Epidermal melanocyte (primary cell): ENCODE measurements at regions not wholly inside any gene's neighbourhood (a gene's known extent, or its start where the extent isn't known, plus 50 kb on each side); places are given as distances from the start of the nearest gene placed in this dataset.
"Not testable (repeated sequence)": the region's sequence is repeated elsewhere in the genome, so short reads cannot be mapped to it uniquely, and the experiment has no call there.

ENCODE experiments used
- DNase-seq: peaks from one replicate; pipeline ENCODE4 v3.0.0; 2011; ENCODE audit warnings: low spot score; ENCODE audit not compliant: insufficient read length

DNA sequence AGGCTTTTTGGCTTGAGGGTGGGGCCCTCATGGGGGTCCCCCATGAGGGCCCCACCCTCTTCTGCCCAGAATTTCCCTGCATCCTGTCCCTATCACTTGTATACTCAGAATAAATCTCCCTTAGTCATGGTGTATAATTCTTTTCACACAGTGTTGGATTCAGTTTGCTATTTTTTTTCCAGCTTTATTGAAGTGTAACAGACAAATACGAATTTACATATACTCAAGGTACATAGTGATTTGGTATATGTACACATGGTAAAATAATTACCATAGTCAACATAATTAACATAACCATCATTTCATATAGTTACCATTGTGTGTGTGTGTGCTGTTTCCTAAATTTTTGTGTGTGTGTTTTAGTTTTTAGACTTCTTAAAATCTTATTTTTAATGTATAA is 289.4 kb downstream of the CNTNAP3B start:
- DNase-seq, result not testable (repeated sequence)

DNA sequence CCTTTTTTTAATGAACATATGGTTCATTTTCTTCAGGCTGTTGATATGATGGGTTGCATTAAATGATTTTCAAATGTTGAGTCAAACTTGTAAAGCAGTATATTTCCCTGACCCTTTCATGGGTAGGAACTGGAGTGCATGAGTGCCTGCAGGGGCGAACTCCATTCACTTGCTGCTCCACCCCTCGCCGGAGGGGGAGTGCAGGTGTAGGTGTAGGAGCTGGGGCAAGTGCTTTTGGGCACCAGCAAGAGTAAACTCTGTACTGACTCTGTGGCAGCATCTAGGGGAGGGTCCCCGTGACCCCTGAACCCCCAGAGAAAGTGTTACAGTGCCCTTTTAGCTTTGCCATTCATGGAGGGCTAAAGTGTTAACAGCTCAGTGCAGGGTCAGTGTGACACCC is 290.3 kb downstream of the CNTNAP3B start:
- not testable (repeated sequence) for DNase-seq

DNA sequence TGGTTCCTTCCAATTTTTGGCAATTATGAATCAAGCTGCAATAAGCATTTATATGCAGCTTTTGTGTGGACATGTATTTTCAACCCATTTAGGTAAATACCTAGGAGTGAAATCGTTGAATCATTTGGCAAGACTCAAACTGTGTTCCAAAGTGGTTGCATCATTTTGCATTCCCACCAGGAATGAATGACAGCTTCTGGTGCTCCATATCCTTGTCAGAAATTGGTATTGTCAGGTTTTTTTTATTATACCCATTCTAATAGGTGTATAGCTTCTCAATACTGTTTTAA is 290.7 kb downstream of the CNTNAP3B start:
- not testable (repeated sequence) for DNase-seq

DNA sequence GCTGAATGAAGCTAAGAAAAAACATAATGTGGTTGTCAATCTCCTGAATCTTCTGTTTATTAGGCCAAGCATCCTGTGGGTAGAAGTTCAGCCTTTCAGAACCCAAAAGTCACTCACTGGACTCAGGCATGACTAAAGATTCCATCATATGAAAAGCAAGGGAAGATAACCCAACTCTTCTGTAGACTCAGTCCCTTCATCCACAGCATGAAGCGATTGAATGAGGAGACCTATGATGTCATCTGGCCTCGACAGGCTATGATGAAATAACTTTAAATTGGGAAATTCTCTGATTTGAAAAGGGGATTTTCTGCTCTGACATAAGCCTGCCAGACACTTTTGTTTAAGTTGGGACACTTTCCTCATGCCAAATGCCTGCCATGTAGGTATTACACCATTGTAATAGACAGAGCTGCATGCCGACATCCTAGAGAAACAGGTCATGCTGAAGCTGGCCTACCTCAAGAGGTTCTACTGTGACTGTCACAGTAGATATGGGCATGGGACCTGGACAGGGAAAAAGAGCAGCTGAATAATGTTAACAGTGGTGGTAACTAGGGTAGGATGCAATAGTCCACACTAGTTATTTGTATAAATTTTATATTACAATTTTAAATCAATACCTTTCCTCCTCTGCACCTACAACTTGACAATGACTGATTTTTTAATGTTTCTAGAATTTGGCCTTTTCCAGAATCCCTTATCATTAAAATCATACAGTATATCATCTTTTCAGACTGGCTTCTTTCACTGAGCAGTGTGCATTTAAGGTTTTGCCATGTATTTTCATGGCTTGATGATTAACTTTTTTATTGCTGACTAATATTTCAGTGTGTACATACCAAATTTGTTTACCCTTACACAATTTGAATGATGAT is 291.3 kb downstream of the CNTNAP3B start:
- not testable (repeated sequence) for DNase-seq

DNA sequence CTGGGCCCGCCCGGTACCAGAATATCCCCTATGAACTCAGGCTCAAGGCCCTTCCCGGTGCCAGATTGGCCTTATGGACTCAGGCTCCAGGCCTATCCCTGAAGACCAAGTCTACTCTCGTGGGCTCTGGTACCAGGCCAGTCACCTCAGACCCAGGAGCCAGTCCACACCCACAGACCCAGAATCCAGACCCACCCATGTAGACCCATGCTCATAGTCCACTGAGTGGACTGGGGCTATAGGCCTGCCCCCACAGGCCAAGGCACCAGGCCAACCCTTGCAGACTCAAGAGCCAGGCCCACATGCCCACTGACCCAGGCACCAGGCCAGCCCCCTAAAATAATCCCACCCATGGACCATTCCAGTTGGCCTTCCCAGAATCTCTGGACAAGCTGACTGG is 296.1 kb downstream of the CNTNAP3B start:
- DNase-seq, result not testable (repeated sequence)

DNA sequence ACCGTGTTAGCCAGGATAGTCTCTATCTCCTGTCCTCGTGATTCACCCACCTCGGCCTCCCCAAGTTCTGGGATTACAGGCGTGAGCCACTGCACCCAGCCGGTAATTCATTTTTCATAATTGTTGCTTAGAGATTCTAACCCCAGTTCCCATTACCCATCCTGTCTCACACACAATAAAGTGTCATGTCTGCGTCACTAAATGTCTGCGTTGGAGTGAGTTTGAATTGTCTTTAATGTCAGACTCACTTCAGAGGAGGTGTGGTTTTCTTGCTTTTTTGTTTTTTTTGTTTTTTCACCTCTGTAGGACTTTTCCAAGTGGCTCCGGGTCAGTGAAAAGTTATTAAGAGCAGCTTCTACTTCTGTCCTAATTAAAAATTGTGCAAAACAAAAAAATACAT is 304.5 kb downstream of the CNTNAP3B start:
- DNase-seq, result not testable (repeated sequence)

DNA sequence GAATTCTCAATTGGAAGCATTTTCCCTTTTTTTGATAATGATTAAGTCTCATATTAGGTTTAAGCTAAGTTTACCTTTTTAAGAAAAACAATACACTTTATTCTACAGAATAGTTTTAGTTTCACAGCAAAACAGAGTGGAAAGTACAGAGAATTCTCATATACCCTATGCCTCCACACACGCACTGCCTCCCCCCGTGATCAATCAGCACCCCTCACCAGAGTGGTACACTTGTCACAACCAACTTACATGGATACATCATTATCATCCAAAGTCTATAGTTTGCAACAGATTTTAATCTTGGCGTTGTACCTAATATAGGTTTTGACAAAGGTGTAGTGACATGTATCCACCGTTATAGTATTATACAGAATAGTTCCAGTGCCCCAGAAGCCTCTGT is 326.5 kb downstream of the CNTNAP3B start:
- DNase-seq, result not testable (repeated sequence)

DNA sequence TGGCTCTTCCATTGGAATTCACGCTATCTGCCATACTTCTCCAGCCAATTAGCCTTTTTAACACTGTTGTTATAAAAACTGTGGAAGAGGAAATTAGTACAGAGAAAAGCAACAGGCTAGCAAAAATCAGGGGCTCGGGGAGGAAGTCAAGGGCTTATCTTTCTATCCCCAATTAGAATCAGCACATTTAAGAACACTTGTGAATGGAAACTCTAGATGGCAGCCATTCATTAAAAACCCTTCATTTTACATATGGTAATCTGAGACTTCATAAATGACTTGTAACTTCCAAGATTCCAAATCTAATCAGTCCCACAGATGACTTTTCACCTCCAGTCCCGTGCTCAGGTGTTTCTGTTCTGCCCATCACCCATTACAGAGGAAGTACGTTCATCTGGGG is 330.5 kb downstream of the CNTNAP3B start:
- not testable (repeated sequence) for DNase-seq

DNA sequence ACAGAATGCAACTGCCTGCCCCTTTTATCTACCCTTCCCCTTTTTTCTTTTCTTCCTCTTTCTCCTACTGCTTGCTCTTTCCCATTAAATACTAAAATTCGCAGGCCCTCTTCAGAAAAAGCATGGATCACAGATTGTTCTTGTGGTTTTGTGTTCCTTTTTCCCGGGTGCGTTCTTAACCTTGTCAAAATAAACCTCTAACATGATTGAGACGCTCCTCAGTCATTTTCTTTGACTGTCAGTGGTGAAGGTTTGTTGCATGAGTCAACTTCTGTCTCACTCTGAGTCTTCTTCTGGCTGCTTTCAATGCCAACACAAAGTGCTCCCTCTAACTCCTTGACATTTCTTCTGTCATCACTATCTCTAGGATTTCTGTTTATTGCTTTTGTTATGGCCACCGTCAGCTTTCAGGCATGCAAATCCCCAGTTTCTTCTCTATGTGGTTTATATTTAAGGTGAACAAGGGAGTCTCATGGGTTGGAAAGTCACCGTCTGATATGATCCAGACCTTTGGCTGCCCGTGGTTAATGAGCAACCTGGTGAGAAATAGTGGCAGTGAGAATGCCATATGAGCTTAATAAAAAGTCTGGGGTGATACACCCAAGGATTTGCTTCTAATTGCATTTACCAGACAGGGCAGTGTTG is 338.4 kb downstream of the CNTNAP3B start:
- DNase-seq, result not testable (repeated sequence)

DNA sequence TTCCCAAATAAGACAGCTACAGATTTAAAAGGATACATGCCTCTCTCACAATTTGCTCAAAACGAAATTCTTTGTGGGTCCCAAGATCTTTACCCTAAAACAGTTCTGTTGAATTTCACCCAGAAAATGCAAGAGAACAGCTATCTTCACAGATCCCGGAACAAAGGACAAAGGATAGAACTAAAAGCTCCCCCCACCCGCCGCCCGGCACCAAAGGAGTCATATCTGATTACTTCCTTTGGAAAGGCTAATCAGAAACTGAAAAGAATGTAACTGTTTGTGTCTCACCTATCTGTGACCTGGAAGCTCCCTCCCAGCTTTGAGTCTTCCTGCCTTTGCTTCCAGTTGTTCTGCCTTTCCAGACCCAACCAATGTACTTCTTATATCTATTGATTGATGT is 339.2 kb downstream of the CNTNAP3B start:
- not testable (repeated sequence) for DNase-seq

DNA sequence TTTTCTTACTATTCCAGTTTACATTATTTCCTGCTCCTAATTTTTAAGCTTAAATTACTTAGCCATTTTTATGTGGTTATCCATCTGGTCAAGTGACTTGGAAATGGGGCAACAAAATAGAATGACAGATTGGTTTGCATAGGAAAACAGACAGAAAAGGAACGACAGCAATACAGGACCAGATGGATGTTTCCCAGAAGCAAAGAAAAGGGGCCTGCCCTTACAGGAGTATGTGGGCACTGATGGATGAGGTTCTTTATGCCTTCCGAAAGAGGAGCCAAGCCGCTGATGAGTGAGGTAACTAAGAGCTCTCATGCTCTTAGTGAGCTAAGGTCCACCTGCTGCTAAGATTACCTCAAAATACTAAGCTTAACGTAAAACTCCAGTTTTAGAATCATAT is 339.8 kb downstream of the CNTNAP3B start:
- DNase-seq, result not testable (repeated sequence)

DNA sequence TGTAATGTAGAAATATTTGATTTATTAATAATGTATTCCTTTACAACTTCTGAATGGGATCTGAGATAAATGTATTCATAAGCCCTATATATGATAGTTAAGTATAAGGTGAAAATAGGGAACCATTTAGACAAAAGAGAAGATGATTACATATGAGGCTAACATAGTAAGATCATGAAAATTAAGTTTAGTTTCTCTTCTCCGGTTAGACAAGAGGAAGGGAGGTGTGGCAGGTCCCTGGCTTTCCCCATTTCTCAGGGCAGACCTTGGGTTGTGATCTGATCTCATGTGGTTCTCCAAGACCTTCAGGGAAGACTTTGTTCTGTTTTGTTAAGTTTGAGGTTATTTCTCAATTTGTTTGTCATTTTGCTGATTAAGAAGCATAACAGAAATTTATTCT is 341.3 kb downstream of the CNTNAP3B start:
- not testable (repeated sequence) for DNase-seq

DNA sequence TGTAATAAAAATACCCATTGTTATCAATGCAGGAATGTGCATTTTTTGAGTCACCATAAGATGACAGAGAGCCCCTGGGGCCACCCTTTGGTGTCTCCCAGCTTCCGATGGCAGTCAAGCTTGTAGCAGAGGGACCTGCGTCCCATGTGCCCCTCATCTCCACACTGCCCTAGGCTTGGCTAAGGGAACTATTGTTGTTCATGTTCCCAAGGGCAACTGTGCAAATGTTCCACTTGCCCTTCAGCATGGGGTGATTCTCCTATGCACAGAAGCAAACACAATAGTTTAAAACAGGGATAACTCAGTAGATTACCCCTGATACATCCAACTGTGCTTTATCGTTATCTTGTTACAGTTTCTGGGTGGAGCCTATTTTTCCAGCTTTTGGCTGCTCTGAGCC is 342.0 kb downstream of the CNTNAP3B start:
- not testable (repeated sequence) for DNase-seq

DNA sequence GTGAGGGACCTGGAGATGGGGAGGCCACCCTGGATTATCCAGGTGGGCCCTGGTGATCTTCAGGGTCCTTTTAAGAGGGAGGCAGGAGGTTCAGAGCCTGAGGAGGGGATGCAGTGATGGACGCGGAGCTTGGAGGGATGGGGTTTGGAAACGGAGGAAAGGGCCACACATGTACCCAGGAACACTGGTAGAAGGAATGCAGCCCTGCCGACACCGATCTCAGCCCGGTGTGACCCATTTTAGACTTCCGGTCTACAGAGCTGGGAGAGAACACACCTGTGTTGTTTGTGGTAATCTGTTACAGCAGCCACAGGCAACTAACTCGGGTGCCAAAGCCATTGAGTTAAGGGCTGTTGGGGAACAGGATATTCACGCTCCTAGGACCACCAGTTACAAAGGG is 345.2 kb downstream of the CNTNAP3B start:
- DNase-seq, result not testable (repeated sequence)

DNA sequence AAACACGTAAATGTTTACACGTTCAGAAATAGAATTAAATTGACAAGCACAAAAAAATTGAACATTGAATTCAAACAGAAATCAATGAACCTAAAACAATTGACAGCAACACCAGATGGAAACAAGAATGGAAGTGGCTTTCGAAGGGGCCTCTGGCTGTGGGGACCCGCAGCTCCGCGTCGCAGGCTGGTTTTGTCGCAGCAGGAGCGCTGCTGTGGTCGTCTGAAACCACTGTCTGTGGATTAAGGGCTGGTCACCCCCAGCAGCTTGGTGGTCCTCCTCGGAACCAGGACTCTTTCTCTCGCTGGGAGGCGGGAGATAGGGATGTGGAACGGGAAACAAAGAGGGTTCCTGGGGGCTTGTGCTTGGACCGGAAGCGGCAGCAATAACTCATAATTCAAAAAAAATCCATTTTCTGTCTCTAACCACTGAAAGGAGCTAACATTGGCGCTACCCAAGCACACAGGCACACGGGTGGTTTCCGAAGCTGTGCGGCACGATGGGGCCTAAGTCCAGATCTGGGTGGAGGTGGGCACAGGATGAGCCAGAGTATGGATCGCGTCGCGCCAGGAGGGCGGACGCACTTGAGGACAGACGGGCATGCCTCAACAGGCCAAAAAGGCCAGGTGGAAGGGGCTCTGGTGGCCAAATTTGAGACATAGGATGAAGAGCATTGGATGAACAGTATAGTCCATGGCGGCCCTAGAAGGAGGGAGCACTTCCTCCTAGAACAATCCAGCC is 346.0 kb downstream of the CNTNAP3B start:
- DNase-seq, result not testable (repeated sequence)

DNA sequence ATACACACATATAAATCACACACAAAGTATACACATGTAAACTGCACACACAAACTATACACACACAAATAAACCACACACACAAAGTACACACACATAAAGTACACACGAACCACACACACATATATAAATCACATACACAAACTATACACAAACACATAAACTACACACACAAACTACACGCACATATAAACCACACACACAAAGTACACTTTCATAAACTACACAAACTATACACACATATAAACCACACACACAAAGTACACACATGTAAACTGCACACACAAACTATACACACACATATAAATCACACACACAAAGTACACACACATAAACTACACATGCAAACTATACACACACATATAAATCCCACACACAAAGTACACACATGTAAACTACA is 347.3 kb downstream of the CNTNAP3B start:
- not testable (repeated sequence) for DNase-seq

DNA sequence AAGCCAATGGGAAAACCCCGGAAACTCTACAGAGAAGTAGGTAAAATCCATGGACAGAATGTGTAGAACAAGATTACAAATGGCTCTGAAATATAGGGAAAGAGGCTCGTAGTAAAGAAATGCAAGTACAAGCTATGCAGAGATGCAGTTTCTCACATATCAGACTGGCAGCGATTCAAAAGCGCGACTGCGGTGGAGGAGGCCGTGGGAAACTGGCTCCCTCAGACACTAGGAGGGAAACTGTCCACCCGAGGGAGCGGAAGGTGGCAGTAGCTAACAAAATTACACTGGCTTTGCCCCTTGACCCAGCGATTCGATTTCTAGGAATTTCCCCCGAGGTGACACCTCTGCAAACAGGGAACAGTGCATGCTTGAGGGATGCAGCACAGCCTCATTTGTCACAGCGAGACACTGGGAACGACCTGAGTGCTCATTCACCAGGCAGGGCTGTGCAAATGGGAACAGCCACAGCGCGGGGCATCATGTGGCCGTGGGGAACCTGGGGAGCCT is 349.3 kb downstream of the CNTNAP3B start:
- not testable (repeated sequence) for DNase-seq

DNA sequence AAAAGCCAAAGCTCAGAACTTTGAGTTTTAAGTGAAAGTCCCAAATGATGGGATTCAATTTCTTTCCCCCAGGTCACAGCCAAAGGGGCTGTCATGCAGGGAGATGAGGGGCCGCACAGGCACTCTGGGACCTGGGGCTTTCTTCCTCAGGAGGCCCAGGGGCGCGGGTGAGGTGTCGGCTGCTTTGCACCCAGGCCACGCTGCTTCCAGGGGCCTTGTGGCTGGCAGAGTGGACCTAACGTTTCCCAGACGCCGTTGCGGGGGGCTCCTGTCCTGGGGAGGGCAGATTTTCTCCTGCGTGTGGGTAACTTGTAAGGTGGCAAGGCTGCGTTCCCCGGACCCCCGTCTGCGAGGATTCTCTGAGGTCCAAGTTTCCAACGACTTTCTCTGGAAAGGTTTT is 350.0 kb downstream of the CNTNAP3B start:
- DNase-seq, result not testable (repeated sequence)

DNA sequence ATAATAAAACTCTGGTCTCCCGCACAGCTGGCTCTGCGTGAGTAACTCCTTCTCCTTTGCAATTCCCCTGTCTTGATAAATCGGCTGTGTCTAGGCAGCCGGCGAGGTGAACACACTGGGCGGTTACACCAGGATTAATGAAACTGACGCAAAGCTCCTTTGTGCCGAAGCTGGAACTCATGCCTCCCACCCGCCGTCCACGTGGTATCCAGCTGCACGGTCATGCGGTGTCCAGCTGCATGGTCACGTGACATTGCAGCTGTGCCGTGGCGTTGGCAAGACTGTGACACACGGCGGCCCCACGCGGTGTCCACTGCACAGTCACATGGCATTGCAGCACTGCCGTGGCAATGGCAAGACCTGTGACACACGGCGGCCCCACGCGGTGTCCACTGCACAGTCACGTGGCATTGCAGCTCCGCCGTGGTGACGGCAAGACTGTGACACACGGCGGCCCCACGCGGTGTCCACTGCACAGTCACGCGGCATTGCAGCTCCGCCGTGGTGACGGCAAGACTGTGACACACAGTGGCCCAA is 350.6 kb downstream of the CNTNAP3B start:
- DNase-seq, result not testable (repeated sequence)

DNA sequence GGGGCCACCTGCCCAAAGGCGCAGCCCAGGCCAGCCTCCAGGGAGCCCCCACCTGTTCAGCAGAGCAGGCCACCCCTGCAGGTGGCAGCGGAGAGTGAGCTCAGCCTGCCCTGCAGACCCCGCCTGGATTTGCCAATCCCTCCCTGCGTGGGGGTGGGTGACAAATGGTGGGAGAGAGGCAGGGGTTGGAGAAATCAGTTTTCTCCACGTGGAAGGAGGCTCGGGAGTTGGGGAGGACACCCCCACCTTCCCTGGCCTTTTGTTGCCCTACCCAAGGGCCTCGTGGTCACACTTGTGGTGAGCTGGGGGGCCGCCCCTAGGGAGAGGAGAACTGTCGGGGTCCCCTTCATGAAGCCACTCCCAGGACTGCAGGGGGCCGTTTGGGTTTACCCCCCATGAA is 351.7 kb downstream of the CNTNAP3B start:
- not testable (repeated sequence) for DNase-seq

DNA sequence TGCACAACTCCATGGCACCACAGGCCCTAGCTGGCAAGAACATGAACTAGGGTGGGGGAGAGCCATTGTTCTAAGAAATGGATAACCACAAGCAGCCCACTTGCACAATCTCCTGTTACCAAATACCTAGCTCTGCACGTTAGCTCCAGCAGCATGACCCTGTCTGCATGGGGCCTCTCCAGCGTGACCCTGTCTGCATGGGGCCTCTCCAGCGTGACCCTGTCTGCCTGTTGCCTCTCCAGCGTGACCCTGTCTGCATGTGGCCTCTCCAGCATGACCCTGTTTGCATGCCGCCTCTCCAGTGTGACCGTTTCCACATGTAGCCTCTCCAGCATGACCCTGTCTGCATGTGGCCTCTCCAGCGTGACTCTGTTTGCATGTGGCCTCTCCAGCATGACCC is 356.7 kb downstream of the CNTNAP3B start:
- not testable (repeated sequence) for DNase-seq

DNA sequence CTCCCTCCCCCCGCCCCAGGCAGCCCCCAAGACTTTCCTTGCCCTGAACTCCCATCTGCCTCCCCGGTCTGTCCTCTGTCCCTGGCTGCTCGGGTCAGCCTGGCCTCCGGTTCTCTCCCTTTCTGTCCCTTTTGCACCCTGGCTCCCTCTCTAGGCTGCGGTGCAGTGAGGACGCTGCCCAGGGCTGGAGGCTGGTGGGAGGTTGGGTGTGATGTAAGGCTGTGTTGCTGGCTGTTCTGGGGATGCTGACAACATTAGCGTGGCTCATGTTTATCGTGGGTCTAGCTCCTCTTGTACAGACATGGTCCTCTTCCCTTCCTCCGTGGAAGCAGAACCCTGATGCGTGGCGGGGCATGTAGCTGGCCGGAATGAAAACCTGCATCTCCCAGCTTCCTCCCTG is 357.5 kb downstream of the CNTNAP3B start:
- not testable (repeated sequence) for DNase-seq
